Endothelial cell (in vitro differentiated cells): ENCODE measurements at regions not wholly inside any gene's neighbourhood (a gene's known extent, or its start where the extent isn't known, plus 50 kb on each side); places are given as distances from the start of the nearest gene placed in this dataset.
"Not testable (repeated sequence)": the region's sequence is repeated elsewhere in the genome, so short reads cannot be mapped to it uniquely, and the experiment has no call there.

Experiments used
- DNase-seq: peaks from one replicate; pipeline ENCODE4 v3.0.0; 2021; ENCODE audit warnings: low spot score
- H3K27ac Mint-ChIP-seq: one replicate; pipeline ENCODE4 v1.8.0; 2021; ENCODE audit warnings: mixed read lengths, inconsistent platforms; ENCODE audit not compliant: unreplicated experiment
- H3K27me3 Mint-ChIP-seq: one replicate; pipeline ENCODE4 v1.8.0; 2021; ENCODE audit warnings: mild to moderate bottlenecking, moderate library complexity, mixed read lengths, inconsistent platforms; ENCODE audit not compliant: unreplicated experiment
- H3K36me3 Mint-ChIP-seq: one replicate; pipeline ENCODE4 v1.8.0; 2021; ENCODE audit warnings: mild to moderate bottlenecking, low read depth, mixed read lengths, inconsistent platforms; ENCODE audit not compliant: unreplicated experiment
- H3K4me1 Mint-ChIP-seq: one replicate; pipeline ENCODE4 v1.8.0; 2021; ENCODE audit warnings: mild to moderate bottlenecking, mixed read lengths, inconsistent platforms; ENCODE audit not compliant: unreplicated experiment
- H3K4me3 Mint-ChIP-seq: one replicate; pipeline ENCODE4 v1.8.0; 2021; ENCODE audit warnings: mild to moderate bottlenecking, mixed read lengths, inconsistent platforms; ENCODE audit not compliant: unreplicated experiment
- H3K9me3 Mint-ChIP-seq: one replicate; pipeline ENCODE4 v1.8.0; 2021; ENCODE audit warnings: mixed read lengths, inconsistent platforms; ENCODE audit not compliant: unreplicated experiment
- TF ChIP-seq, protein P1 (sequence below): fragments of 200-600 bp; sonication (generic); IDR thresholded peaks from one replicate; pipeline ENCODE4 v1.5.0; 2021; ENCODE audit warnings: antibody characterized with exemption; ENCODE audit not compliant: unreplicated experiment

DNA sequence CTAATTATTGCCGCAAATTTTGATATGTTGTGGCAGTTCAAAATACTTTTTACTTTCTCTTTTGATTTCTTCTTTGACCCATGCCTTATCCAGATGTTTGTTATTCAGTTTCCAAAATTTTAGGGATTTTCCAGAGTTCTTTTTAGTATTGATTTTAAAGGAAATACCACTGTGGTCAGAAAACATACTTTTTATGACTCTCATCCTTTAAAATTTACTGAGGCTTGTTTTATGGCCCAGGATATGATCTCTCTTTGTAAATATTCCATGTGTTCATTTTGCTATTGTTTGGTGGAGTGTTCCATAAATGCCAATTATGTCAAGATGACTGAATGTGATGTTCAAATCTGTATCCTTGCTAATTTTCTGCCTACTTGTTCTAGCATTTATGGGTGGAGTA, 272.3 kb upstream of the DIPK2B start:
- Mint-ChIP-seq H3K9me3 (no peaks in the 10 kb centered on the region), H3K27me3 (no peaks in the 10 kb centered on the region), H3K4me1 (no peaks in the 10 kb centered on the region), H3K36me3 (no peaks in the 10 kb centered on the region), H3K27ac (no peak overlapping the region), H3K4me3 (no peak overlapping the region)
- DNase-seq, result no peak
- TF ChIP-seq, protein P1, sequence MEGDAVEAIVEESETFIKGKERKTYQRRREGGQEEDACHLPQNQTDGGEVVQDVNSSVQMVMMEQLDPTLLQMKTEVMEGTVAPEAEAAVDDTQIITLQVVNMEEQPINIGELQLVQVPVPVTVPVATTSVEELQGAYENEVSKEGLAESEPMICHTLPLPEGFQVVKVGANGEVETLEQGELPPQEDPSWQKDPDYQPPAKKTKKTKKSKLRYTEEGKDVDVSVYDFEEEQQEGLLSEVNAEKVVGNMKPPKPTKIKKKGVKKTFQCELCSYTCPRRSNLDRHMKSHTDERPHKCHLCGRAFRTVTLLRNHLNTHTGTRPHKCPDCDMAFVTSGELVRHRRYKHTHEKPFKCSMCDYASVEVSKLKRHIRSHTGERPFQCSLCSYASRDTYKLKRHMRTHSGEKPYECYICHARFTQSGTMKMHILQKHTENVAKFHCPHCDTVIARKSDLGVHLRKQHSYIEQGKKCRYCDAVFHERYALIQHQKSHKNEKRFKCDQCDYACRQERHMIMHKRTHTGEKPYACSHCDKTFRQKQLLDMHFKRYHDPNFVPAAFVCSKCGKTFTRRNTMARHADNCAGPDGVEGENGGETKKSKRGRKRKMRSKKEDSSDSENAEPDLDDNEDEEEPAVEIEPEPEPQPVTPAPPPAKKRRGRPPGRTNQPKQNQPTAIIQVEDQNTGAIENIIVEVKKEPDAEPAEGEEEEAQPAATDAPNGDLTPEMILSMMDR, result no peak

DNA sequence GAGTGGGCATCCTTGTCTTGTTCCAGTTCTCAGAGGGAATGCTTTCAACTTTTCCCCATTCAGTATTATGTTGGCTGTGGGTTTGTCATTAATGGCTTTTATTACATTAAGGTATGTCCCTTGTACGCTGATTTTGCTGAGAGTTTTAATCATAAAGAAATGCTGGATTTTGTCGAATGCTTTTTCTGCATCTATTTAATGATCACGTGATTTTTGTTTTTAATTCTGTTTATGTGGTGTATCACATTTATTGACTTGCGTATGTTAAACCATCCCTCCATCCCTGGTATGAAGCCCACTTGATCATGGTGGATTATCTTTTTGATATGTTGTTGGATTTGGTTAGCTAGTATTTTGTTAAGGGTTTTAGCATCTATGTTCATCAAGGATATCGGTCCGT, 266.9 kb upstream of the DIPK2B start:
- not testable (repeated sequence) for H3K27me3 Mint-ChIP-seq, H3K36me3 Mint-ChIP-seq, H3K4me3 Mint-ChIP-seq, DNase-seq, H3K27ac Mint-ChIP-seq, H3K9me3 Mint-ChIP-seq, H3K4me1 Mint-ChIP-seq

DNA sequence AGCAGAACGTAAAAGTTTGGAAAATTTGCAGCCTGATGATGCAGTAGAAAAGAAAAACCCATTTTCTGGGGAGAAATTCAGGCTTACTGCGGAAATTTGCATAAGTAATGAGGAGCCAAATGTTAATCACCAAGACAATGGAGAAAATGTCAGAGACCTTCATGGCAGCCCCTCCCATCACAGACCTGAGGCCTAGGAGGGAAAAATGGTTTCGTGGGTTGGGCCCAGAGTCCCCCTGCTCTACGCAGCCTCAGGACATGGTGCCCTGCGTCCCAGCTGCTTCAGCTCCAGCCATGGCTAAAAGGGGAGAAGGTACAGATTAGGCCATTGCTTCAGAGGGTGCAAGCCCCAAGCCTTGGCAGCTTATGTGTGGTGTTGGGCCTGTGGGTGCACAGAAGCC, 255.1 kb upstream of the DIPK2B start:
- not testable (repeated sequence) for H3K36me3 Mint-ChIP-seq

DNA sequence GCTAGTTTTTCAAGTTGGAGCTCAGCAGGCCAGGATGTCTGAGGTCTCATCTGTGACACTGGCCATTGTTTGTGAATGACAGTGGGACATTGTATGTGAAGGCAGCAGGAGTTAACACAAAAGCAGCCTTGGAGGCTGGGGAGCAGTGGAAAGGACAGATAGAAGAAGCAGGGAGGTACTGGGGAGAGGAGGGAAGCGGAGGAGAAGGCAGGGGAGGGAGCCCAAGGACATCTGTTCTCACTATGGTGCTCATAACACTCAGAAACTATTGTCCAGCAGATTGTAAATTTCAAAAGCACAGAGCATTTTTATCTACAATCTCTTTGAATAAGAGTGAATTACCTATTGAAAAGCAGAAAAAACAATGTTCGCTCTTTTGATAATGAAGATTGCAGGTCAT, 253.6 kb upstream of the DIPK2B start:
- Mint-ChIP-seq H3K4me1 (peaks cover 2% of the 10 kb centered on the region), H3K9me3 (no peaks in the 10 kb centered on the region), H3K4me3 (no peak overlapping the region), H3K27me3 (no peaks in the 10 kb centered on the region), H3K36me3 (no peaks in the 10 kb centered on the region), H3K27ac (no peak overlapping the region)
- no peak for DNase-seq
- TF ChIP-seq, protein P1, result no peak

More for the DNA sequence above, 255.1 kb upstream of the DIPK2B start:
- H3K27me3 Mint-ChIP-seq, DNase-seq, H3K4me3 Mint-ChIP-seq, H3K27ac Mint-ChIP-seq, H3K9me3 Mint-ChIP-seq, H3K4me1 Mint-ChIP-seq: not testable (repeated sequence)

DNA sequence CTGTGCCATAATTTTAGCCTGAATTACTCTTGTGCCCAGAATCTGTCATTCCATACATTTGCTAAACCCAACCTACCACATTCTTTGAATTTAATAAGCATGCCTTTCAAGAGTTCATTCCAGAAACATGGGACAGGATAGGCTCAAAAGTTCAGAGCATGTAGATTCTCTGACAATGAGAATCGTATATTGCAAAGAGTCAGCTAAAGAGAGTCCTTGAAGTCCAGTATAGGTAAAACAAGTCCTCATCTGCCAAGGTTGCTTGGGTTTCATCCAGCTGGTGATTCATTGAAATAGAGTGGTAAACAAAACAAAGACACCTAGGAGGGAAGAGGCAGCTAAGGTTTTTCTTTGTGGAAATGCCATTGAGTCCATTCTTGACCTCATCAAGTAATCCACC, 249.3 kb upstream of the DIPK2B start:
- no peaks in the 10 kb centered on the region for H3K9me3 Mint-ChIP-seq
- H3K36me3 Mint-ChIP-seq, result no peaks in the 10 kb centered on the region
- no peak for DNase-seq
- no peaks in the 10 kb centered on the region for H3K27me3 Mint-ChIP-seq
- H3K4me1 Mint-ChIP-seq, result peaks cover 2% of the 10 kb centered on the region
- TF ChIP-seq, protein P1, result no peak
- no peak overlapping the region for H3K27ac Mint-ChIP-seq
- no peak overlapping the region for H3K4me3 Mint-ChIP-seq

DNA sequence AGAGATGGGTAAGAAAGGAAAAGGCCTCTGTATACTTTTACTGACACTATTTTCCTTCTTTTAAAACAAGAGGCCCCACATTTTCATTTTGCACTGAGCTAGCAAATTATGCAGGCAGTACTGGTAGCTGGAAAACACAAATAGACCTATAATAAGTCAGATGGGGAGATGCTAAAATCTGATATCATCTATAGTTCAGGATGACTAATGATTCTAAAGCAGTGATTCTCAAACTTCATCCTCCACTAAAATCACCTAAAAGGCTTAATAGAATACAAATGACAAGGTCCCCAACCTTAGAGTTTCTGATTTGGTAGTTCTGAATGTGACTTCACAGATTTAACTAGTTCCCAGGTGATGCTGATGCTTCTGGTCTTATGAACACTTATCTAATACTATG, 247.3 kb upstream of the DIPK2B start:
- DNase-seq, result no peak
- H3K36me3 Mint-ChIP-seq, result no peaks in the 10 kb centered on the region
- no peak overlapping the region for H3K4me3 Mint-ChIP-seq
- peaks cover 2% of the 10 kb centered on the region for H3K4me1 Mint-ChIP-seq
- H3K27ac Mint-ChIP-seq, result no peak overlapping the region
- TF ChIP-seq, protein P1, result no peak
- no peaks in the 10 kb centered on the region for H3K27me3 Mint-ChIP-seq
- H3K9me3 Mint-ChIP-seq, result no peaks in the 10 kb centered on the region
